Left kidney (tissue), 1 donor: ENCODE measurements at regions not wholly inside any gene's neighbourhood (a gene's known extent, or its start where the extent isn't known, plus 50 kb on each side); places are given as distances from the start of the nearest gene placed in this dataset.

ENCODE experiments used
- DNase-seq: peaks from one replicate; pipeline ENCODE4 v3.0.0-alpha.2; 2013

- no peak for DNase-seq
Observed at GRCh38 chr15:88315221-88315878, 58.8 kb upstream of the NTRK3 start.

- no peak for DNase-seq
Observed at GRCh38 chr15:88312941-88313579, 56.5 kb upstream of the NTRK3 start.

- no peak for DNase-seq
Observed at GRCh38 chr15:88309363-88309762, 52.8 kb upstream of the NTRK3 start.

- no peak for DNase-seq
Observed at GRCh38 chr15:88307344-88307743, 50.8 kb upstream of the NTRK3 start.
